ENCODE measurements at regions not wholly inside any gene's neighbourhood (a gene's known extent, or its start where the extent isn't known, plus 50 kb on each side); places are given as distances from the start of the nearest gene placed in this dataset.
"Not testable (repeated sequence)": the region's sequence is repeated elsewhere in the genome, so short reads cannot be mapped to it uniquely, and the experiment has no call there.

- Histone ChIP-seq H3K27me3 (ENCODE audit: insufficient read depth, low read depth) (no peaks in the 10 kb centered on the region), H3K4me2 (no peak overlapping the region)
- TF ChIP-seq CTCF (conservative IDR thresholded peaks at IDR 0.05; ENCODE audit: low read depth, low read length): no peak
These were observed 61.1 kb upstream of the SPTLC3 start for GRCh38 chr20:12947691-12948090.

GRCh38 chr20:12949429-12949980 is 59.3 kb upstream of the SPTLC3 start:
- H3K9ac ChIP-seq: no peak overlapping the region
- no peak for TF ChIP-seq CTCF (conservative IDR thresholded peaks at IDR 0.05; ENCODE audit: low read depth, low read length)
- no peaks in the 10 kb centered on the region for H4K20me1 ChIP-seq (ENCODE audit: insufficient read depth)

More at GRCh38 chr20:12947691-12948090, 61.1 kb upstream of the SPTLC3 start:
- peaks cover 28% of the 10 kb centered on the region for H3K4me1 ChIP-seq (ENCODE audit: low read depth, poor library complexity, severe bottlenecking)
- H3K36me3 ChIP-seq (ENCODE audit: insufficient read depth): no peaks in the 10 kb centered on the region
- H3K9ac ChIP-seq: no peak overlapping the region
- no peak overlapping the region for H3K4me3 ChIP-seq (IDR thresholded peaks at IDR 0.05; ENCODE audit: insufficient read depth, low read depth, low read length)
- no peaks in the 10 kb centered on the region for H4K20me1 ChIP-seq (ENCODE audit: insufficient read depth)
- H3K79me2 ChIP-seq (ENCODE audit: insufficient read depth, low read depth): no peaks in the 10 kb centered on the region
- H3K27ac ChIP-seq: no peak overlapping the region
- no peak overlapping the region for H2AFZ ChIP-seq (ENCODE audit: low read depth)

GRCh38 chr20:12954254-12954653 is 54.5 kb upstream of the SPTLC3 start:
- not testable (repeated sequence) for H3K4me3 ChIP-seq (IDR thresholded peaks at IDR 0.05; ENCODE audit: insufficient read depth, low read depth, low read length); H3K79me2 ChIP-seq (ENCODE audit: insufficient read depth, low read depth); H3K27me3 ChIP-seq (ENCODE audit: insufficient read depth, low read depth); H4K20me1 ChIP-seq (ENCODE audit: insufficient read depth); H2AFZ ChIP-seq (ENCODE audit: low read depth); H3K4me2 ChIP-seq; H3K27ac ChIP-seq; H3K9ac ChIP-seq; H3K36me3 ChIP-seq (ENCODE audit: insufficient read depth)
- peaks cover 24% of the 10 kb centered on the region for H3K4me1 ChIP-seq (ENCODE audit: low read depth, poor library complexity, severe bottlenecking)

More at GRCh38 chr20:12949429-12949980, 59.3 kb upstream of the SPTLC3 start:
- peak overlapping the region; percentile 46 for H2AFZ ChIP-seq (ENCODE audit: low read depth)
- peak overlapping the region; percentile 41 for H3K27ac ChIP-seq
- H3K79me2 ChIP-seq (ENCODE audit: insufficient read depth, low read depth): no peaks in the 10 kb centered on the region
- H3K4me3 ChIP-seq (IDR thresholded peaks at IDR 0.05; ENCODE audit: insufficient read depth, low read depth, low read length): no peak overlapping the region
- no peaks in the 10 kb centered on the region for H3K27me3 ChIP-seq (ENCODE audit: insufficient read depth, low read depth)
- H3K4me1 ChIP-seq (ENCODE audit: low read depth, poor library complexity, severe bottlenecking): peaks cover 28% of the 10 kb centered on the region
- peak overlapping the region; percentile 66; the same call in 1 of the 2 replicates for H3K4me2 ChIP-seq
- H3K36me3 ChIP-seq (ENCODE audit: insufficient read depth): no peaks in the 10 kb centered on the region

- Histone ChIP-seq H2AFZ (ENCODE audit: low read depth) (no peak overlapping the region), H3K79me2 (ENCODE audit: insufficient read depth, low read depth) (no peaks in the 10 kb centered on the region), H3K4me1 (ENCODE audit: low read depth, poor library complexity, severe bottlenecking) (peaks cover 10% of the 10 kb centered on the region), H3K9ac (no peak overlapping the region), H3K27ac (no peak overlapping the region), H3K4me2 (no peak overlapping the region), H3K36me3 (ENCODE audit: insufficient read depth) (no peaks in the 10 kb centered on the region), H3K4me3 (IDR thresholded peaks at IDR 0.05; ENCODE audit: insufficient read depth, low read depth, low read length) (no peak overlapping the region), H3K27me3 (ENCODE audit: insufficient read depth, low read depth) (no peaks in the 10 kb centered on the region), H4K20me1 (ENCODE audit: insufficient read depth) (no peaks in the 10 kb centered on the region)
- TF ChIP-seq CTCF (conservative IDR thresholded peaks at IDR 0.05; ENCODE audit: low read depth, low read length): no peak
These were observed 53.2 kb upstream of the SPTLC3 start for GRCh38 chr20:12955611-12956010.

GRCh38 chr20:12956303-12956702 is 52.5 kb upstream of the SPTLC3 start:
- H3K27me3 ChIP-seq (ENCODE audit: insufficient read depth, low read depth): no peaks in the 10 kb centered on the region
- no peaks in the 10 kb centered on the region for H3K36me3 ChIP-seq (ENCODE audit: insufficient read depth)
- H3K4me1 ChIP-seq (ENCODE audit: low read depth, poor library complexity, severe bottlenecking): peaks cover 10% of the 10 kb centered on the region
- H3K4me3 ChIP-seq (IDR thresholded peaks at IDR 0.05; ENCODE audit: insufficient read depth, low read depth, low read length): no peak overlapping the region
- no peak overlapping the region for H3K9ac ChIP-seq
- no peaks in the 10 kb centered on the region for H4K20me1 ChIP-seq (ENCODE audit: insufficient read depth)
- no peak for TF ChIP-seq CTCF (conservative IDR thresholded peaks at IDR 0.05; ENCODE audit: low read depth, low read length)
- no peak overlapping the region for H3K4me2 ChIP-seq
- H3K27ac ChIP-seq: no peak overlapping the region
- H3K79me2 ChIP-seq (ENCODE audit: insufficient read depth, low read depth): no peaks in the 10 kb centered on the region
- H2AFZ ChIP-seq (ENCODE audit: low read depth): no peak overlapping the region

Data from KMS-11 (cell line).